ENCODE measurements at regions not wholly inside any gene's neighbourhood (a gene's known extent, or its start where the extent isn't known, plus 50 kb on each side); places are given as distances from the start of the nearest gene placed in this dataset.

DNA sequence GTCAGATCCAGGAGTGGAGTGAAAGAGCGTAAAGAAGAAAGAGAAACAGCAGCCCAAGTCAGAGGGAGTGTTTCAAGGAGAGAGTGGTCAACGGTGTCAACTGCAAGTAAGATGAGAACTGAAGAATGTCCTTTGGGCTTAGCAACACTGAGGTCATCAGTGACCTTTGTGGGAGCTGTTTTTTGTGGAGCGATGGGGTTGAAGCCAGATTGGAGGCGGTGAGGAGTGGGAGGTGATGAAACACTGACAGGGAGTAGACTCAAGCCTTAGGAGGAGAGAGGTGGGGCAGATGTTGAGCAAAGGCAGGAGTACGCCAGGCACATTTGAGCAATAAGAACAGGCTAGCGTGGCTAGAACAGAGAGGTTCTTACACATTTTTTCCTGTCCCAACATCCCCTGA lies 103.7 kb upstream of the GNAO1 start:
- no peak for DNase-seq

DNA sequence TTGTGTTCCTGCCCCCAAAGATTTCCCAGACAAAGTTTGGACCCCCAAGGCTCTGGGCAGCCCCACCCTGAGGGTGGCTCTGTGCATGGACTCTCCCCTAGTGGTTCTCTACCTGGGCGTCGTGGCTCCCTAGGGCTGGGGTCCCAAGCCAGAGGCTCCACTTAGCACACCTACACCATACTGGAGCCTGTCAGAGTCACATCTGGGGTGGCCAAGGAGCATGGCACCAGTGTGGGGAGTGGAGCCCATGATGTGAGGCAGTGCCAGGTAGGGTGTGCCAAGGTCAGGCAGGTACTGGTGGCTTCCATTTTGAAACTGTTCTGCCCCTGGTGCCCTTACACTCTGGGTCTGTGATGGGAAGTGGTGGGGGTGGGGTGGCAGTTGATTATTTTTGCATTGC lies 109.9 kb upstream of the GNAO1 start:
- DNase-seq = no peak

DNA sequence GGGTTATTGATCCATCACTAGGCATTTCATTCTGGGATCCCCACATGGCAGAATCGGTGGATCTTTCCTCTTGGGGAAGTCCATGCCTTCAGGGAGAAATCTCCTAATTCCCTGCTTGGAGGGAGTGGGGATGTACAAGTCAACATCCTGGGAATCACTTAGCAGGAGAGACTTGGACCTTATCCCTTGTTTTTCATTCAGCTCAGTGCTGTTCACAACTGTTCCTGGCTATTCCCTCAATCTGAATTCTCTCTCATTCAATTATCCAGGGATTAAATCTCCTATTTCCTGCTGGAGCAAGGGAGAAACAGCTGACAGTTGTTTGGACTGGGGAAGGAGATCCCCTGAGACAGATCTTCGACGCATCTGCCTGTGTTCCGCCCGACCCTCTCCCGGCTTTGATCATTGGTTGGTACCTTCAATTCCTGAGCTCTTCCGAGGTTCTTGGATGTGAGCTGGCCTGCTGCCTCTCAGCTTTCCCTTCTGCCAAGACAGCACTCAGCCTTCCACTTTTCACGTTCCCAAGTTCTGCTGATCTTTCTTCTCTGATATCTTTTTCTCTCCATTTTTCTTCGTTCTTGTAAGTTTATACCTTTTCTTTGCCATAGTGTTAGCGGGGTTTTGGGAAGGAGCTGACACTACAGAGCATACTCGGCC lies 115.4 kb upstream of the GNAO1 start:
- DNase-seq = no peak

DNA sequence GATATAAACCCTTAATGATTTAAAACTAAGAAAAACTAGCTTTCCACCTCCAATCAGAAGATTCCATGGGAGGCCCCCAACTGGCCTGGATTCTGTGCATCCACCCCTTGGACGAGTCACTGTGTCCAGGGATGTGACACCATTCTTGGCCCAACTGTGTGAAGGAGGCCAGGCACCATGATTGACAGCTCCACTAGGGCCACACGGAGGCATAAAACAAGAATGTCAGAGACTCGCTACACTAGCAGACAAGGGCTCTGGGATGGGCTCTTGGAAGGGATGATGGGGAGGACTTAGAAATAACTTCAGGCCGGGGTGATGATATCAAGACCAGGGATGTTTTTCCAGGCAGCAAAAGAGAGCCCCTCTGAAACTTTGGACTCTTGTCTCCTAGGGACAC lies 117.8 kb upstream of the GNAO1 start:
- DNase-seq = no peak

DNA sequence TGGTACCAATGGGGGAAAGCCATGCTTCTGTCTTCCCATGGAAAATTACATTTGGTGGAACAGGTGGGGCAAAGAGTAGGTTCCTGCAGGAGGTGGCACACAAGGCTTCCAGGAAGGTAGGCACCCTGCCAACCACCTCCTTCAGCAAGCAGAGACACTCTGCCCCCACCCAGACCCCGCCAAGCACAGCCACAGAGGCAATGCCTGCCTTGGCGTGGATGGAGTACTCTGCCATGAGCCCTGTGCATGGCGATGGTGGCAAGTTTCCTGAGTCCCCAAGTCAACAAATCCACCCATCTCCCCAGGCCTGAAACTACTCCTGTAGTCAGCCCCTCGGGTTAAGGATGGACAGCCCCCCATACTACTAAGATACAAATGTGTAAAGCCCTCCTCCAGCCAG lies 119.2 kb upstream of the GNAO1 start:
- DNase-seq = no peak

DNA sequence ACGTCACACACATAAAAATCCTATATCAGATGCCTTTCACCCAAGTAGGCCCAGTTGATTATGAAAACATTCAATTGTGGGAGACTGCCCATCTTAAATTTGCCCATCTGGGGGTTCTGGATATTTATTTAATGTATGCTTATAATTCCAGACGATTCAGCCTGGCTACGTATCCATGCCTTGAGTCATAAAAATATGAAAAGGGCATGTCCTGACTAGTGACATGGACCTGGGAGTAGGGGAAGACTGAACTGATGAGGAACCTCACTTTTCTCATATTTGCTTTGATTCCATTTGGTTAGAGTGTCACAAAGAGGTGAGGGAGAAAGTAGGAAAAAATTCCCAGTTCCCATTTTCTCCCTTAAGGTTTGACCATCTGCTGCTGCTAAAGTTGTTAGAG lies 122.5 kb upstream of the GNAO1 start:
- DNase-seq = no peak

DNA sequence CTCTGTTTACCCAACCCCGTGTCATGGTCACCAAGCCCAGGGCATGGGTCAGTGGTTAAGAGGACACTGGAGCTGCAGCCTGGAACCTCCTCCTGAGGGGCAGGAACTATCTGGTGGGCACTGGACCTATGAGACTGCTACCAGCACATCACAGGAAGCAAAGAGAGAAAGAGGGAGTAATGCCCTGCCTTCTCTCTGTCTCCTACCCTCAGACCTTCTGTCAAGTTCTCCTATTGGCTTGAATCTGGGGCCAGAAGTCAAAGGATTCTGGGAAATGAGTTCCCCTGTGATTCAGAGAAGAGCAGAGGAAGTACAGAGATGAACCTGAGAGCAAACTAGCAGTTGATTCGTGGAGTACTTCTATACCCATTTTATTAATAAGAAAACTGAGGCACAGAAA lies 123.0 kb upstream of the GNAO1 start:
- DNase-seq = no peak

DNA sequence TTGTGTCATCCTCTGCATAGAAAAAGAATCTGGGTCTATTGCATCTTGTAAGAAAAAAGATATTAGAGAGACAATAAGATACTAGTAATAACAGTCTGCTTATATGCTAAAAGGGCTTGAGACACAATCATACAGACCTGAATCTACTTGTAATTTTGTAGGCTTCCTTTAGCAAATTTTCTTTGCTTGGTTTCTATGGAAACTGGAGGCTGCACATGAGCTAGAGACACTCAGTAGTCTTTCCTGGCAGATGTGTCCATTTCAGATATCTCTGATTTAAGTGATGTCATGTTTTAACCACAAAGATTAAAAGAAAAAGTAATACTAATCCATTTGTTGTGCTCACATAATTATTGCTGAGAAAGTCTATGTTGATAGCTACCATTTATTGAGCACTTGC lies 123.9 kb upstream of the GNAO1 start:
- DNase-seq = no peak

DNA sequence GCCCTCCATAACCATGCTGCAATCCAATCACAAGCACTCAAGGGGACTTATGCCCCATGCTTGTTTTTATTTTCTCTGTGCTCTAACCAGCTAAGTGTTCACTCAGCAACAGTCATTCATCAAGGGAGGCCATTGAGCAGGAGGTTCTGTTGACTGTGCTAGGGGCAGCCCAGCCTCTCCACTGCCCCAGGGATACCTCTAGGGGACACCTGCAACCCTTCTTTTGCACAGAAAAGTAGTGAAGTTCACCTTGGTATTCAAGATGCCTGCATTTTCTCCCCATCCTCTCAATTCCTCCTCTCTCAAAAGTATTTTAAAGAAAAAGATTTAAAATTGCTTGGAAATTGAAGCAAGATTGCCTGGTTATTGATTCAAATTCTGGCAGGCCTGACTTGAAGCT lies 124.7 kb upstream of the GNAO1 start:
- DNase-seq = no peak

DNA sequence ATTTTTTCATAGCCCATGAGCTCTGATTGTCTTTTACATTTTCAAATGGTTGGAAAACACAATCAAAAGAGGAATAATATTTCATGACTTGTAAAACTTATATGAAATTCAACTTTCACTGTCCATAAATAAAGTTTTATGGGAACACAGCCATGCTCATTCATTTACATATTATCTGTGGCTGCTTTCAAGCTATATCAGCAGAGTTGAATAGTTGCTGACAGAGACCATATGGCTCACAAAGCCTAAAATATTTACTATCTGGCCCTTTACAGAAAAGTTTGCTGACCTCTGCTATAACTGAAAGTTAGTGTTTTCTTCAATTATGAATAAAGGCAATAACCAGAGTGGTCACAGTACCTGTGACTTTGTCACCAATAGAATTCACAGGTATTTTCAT lies 128.2 kb upstream of the GNAO1 start:
- DNase-seq = no peak

DNA sequence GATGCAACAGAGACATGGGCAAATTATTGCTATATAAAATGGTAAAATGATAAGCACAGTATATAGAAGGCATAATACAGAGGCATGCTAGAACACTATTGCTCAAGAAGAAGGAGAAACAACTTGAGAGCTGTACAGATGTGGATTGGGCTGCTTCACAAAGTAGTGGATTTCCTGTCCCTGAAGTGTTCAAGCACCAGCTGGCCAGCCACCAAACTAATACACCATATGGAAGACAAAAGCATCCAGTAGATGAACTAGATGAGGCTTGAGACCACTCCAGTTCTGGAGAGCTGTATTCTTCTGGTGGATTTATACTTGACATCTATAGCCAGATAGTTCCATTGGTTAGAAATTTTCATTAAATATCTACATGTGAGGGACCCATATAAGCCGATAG lies 134.1 kb upstream of the GNAO1 start:
- DNase-seq = no peak

DNA sequence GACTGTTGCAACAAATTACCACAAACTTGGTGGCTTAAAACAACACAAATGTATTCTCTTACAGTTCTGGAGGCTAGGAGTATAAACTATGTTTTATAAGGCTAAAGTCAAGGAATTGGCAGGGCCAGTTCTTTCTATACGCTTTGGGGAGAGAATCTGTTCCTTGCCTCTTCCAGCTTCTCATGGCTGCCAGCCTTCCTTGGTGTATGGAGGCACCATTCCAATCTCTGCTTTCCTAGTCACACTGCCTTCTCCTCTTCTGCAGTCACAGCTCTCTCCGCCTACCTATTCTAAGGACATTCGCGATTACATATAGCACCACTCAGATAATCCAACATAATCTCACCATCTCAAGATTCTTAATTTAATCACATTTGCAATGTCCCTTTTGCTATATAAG lies 140.4 kb upstream of the GNAO1 start:
- no peak for DNase-seq

DNA sequence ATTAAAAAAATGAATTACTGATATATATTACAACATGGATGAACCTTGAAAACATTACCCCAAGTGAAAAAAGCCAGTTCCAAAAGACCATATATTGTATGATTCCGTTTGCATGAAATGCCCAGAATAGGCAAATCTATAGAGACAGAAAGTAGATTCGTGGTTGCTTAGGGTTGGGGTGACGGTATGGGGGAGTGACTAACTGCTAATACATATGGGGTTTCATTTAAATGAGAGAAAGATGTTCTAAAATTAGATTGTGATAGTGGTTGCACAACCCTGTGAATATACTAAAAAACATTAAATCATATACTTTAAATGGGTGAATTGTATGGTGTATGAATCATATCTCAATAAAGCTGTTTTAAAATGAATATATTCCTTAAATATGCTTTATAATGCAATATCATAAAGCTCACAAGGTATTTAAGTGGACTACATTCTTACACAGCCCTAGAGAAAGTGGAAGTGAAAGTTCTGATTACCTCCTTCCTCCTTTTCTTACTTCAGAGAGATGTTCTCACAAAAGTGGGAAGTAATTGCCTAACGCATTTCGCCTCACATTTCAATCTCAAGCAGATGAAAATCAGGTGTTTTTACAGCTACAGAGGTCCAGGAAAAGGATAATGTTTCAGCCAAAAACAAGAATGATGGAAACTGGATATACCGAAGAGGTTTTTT lies 142.7 kb upstream of the GNAO1 start:
- no peak for DNase-seq

DNA sequence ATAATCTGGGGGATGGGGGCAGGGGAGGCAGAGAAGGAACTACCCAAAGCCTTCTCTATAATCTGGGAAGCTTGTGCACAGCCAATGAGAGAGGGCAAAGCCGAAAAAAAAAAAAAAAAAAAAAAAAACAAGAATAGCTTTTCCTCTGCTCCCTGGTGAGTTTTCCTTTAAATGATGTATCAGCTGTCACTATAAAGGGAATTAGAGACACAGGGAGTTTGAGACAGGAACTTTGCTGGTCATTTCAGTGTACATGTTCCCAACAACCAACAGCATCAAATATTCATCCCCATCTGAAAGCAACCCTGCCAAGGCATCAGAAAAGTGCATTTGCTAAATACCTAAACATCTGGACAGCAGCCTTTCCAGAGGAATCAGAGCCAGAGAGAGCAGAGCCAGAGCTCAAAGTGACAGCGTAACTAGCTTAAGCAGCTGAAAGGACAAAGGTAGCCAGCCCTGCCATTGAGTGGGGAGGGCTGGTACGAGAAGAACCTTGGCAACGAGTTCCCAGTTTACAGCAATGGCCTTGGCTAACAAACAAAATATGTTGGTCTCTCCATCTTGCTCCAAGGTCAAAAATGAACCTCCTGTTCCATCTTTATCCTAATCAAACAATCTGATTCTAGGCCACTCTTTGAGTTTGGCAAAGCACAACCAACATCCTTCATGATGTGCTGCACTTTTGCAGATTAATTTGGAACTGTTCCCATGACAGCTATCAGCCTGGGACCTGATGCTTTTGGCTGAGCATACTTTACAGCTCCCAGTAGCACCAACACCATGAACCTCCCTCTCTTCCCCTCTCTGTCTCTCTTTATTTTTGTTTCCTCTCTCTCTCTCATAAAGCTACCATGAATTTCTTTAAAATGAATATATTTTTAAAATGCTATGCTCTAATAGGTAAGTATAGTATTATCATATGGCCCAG lies 143.7 kb upstream of the GNAO1 start:
- DNase-seq = no peak

DNA sequence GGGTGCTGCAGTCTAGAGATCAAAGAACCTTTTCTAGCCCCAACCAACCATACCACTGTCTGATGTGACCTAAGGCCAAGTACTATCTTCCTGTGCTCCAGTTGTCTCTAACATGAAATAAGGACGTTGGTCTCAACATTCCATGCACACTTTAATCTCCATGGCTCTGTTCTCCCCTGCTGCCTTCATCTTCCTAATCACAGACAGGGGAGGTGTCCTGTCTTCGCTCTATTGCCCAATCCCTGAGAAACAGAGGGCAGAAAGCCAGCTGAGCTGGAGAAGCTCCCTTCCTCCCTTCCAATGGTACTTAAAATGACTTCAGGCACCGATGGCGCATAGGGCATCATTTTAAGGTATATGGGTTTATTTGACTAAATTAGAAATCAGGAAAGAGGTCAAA lies 148.9 kb upstream of the GNAO1 start:
- no peak for DNase-seq

DNA sequence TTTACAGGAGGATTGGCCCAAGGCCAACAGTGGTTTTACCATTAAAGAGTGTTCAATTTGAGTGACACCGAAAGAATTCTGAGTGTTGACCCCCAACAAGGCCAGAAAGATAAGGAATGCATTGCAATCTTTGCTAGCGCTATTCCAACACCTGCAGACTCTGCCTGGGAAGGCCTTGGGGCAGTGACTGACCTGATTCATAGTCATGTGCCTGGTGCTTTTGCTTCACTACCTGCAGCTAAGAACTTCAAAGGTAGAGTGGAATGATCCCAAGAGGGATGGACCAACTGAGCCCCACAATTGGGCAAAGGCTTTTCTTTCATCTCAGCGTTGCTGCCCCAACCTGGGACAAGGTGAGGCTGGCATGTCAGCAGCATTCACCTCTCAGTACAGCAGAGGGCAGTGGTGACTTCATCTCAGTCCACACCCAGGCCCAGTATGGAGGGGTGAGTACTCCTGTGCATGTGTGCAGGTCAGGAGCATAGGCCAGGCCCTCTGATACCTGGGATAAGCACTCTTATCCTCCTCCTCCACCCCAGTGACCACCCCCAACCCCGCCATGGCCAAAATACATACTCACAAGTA lies 149.6 kb upstream of the GNAO1 start:
- DNase-seq = no peak

DNA sequence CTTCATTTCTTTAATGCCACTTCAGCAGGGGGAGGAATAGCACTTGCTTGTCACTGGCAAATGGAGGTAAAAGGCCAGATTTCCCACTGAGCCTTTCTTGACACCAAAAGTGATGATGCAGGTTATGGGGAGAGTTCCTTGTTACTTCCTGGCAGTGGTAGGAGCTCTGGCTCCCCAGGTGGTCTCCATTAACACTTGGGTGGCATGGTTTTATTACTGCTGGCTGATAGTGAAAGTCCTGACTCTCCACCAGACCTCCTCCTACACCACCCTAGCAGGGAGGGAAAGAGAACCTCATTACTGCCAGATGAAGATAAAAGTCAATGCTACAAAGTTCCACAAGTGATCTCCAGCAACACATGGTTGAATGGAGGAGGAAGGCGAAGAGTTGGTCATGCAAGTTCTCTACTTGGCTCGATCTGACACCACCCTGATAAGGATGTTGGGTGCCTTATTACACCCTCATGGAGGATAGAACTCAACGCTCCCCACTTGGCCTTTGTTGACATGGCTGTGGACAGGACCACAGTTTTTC lies 152.7 kb upstream of the GNAO1 start:
- no peak for DNase-seq

DNA sequence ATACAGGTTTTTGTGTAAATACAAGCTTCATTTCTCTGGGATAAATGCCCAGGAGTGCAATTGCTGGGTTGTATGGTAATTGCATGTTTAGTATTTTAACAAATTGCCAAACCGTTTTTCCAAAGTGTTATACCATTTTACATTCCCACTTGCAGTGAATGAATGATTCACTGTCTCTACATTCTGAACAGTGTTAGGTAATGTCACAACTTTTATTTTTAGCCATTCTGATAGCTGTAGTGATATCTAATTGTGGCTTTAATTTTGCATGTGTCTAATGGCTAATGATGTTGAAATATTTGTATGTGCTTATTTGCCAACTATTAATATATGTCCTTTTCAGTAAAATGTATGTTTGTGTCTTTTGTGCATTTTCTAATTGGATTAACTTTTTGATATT lies 156.9 kb upstream of the CES5A start:
- no peak for DNase-seq

DNA sequence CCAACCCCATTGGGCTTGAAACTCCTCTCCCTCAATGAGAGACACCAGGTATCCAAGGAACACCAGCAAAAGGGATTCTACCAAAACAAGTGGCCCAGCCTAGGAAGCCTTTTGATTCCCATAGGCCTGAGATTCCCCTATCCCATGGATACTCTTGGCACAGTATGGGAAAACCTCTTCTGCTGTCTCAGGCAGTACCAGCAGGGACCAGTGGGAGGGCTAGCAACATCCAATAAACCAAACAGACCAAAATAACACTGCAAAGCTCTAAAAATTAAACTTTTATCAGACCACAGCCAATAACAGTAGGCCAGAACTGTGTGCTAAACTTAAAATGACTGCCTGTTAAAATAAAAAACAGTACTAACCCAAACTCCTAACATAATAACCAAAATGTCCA lies 153.9 kb upstream of the CES5A start:
- no peak for DNase-seq

DNA sequence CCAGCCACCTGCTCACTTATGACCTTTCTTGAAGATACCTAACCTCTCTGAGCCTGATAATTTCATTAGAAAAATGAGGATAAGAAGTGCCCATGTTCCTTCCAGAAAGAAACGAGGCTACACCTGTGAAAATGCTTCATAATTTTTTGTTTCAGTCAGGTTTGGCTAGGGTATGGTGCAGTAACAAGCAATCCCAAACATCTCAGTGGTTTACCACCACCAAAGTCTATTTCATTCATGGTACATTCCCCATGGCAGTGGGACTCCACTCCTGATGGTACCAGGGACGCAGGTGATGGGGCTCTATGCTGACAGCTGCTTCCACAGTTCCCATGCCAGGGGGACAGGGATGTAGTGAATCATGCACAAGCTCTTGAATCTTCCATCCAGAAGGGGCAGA lies 147.6 kb upstream of the CES5A start:
- DNase-seq = no peak

DNA sequence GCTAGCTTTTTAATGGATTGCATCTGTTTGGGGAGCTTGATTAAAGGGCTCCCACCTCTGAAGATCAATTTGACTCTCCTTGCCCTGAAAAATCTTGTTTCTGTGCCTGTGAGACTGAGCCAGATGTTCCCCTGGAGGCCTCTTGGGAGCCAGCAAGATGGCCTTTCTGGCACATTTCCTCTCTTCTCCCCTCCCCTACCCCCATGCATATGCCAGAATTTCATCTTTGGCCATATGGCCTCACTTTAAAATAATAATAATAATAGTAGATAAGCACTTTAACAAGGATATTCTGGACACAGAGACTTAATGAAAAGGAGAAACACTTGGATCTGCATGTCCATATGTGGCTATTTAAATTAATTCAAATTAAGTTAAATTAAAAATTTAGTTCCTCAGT lies 144.1 kb upstream of the CES5A start:
- no peak for DNase-seq

DNA sequence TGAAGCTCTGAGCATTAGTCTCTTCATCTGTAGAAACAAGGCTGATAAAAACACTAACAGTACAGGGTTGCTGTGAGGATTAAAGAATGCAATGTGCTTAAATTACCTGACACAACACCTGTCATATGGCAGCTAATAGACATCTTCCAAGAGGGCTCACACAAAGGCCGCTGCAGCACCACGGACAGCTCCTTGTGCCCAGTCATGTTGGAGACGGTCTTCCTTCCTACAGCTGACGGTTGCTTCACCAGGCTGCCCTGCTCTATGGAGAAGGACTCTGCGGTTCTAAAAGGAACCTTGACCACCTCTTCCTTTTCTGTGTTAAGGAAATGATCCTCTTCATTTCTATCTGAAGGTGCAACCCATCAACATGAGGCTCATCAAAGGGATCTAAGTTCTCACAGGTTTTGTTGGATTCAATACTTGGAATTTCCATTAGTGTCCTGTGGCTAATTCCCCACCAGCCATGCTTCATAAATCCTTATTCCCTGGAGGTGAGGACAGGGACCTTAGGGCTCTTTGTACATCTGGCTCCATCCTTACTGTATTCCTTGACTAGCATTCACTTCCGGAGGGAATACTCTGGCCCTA lies 138.9 kb upstream of the CES5A start:
- DNase-seq = no peak

DNA sequence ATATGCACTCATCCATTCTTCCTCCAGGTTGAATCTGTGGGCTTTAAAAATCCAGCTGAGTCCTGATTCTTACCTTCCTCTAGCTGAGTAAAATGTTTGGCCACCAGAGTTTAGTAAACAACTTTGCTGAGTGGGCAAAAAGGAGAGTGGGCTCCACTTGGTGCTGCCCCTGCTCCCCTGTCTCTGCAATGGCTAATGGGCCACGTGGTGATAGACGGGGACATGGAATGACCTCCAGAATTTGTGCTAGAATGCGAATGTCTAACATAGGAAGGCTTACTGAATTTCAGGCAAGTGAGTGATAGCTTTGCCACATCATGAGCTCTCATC lies 137.3 kb upstream of the CES5A start:
- DNase-seq = no peak

Data from activated CD4-positive, alpha-beta T cell treated with anti-CD3 and anti-CD28 coated beads for 1 hour (primary cell).